Uterus (tissue), 3 donors: ENCODE measurements at regions not wholly inside any gene's neighbourhood (a gene's known extent, or its start where the extent isn't known, plus 50 kb on each side); places are given as distances from the start of the nearest gene placed in this dataset.

ENCODE experiments used
- DNase-seq, 2 donors: peaks; one replicate each; pipeline ENCODE4 v3.0.0-alpha.2; 2019 to 2020
- H3K27ac ChIP-seq, 2 donors: fragments of 200-600 bp; sonication (generic); 1 replicate in 1 of 2; 2 replicates in 1 of 2; pipeline ENCODE4 v1.5.1; 2016 to 2018
- H3K27me3 ChIP-seq, 2 donors: fragments of 200-600 bp; sonication (generic); one replicate each; pipeline ENCODE4 v1.5.1; 2018 to 2019; ENCODE audit warnings: control low read depth in 1 of 2
- H3K36me3 ChIP-seq, 2 donors: fragments of 200-600 bp; sonication (generic); one replicate each; pipeline ENCODE4 v1.5.1; 2019; ENCODE audit warnings: control low read depth in 1 of 2
- H3K4me1 ChIP-seq, 2 donors: fragments of 200-600 bp; sonication (generic); one replicate each; pipeline ENCODE4 v1.5.1; 2018 to 2019; ENCODE audit warnings: control low read depth in 1 of 2
- H3K4me3 ChIP-seq, 2 donors: fragments of 200-600 bp; sonication (generic); 1 replicate in 1 of 2; 2 replicates in 1 of 2; pipeline ENCODE4 v1.5.1; 2018 to 2019; ENCODE audit warnings: mild to moderate bottlenecking in 1 of 2
- H3K9me3 ChIP-seq, 2 donors: fragments of 200-600 bp; sonication (generic); one replicate each; pipeline ENCODE4 v1.5.1; 2019; ENCODE audit warnings: control low read depth in 1 of 2
- CTCF ChIP-seq, 4 experiments: fragments of 200-600 bp in 2 of 4; fragments of 450-650 bp in 2 of 4; sonication (generic) in 2 of 4; IDR thresholded peaks; one replicate each; pipeline ENCODE4 v1.5.1; 2016 to 2019; ENCODE audit warnings: antibody characterized with exemption in 4 of 4, mild to moderate bottlenecking in 2 of 4, moderate library complexity in 1 of 4
- POLR2A ChIP-seq, 2 donors: fragments of 450-650 bp; IDR thresholded peaks; one replicate each; pipeline ENCODE4 v1.6.1; 2016; ENCODE audit warnings: antibody characterized with exemption in 2 of 2, mild to moderate bottlenecking in 1 of 2, moderate library complexity in 1 of 2
- intact Hi-C: fragments of 100-400 bp; cut with DNase I; formaldehyde crosslinking; loops from one replicate; pipeline ENCODE4 v1.15.1; 2023; ENCODE audit warnings: low total_unique reads
- donor health status: DM: yes; HTN: yes; CAD: no.

- no peaks in the 10 kb centered on the region for H3K9me3 ChIP-seq
- intact Hi-C loops: no loop called here
- H3K27ac ChIP-seq: no peak overlapping the region
- no peaks in the 10 kb centered on the region for H3K27me3 ChIP-seq
- H3K36me3 ChIP-seq: no peaks in the 10 kb centered on the region
- H3K4me3 ChIP-seq: no peak overlapping the region
- H3K4me1 ChIP-seq: no peaks in the 10 kb centered on the region
- no peak for DNase-seq
- no peak for TF ChIP-seq CTCF (IDR thresholded peaks at IDR 0.05)
- TF ChIP-seq POLR2A (IDR thresholded peaks at IDR 0.05): no peak
These were observed 53.9 kb upstream of the FLT1 start for GRCh38 chr13:28548872-28549271.

DNA sequence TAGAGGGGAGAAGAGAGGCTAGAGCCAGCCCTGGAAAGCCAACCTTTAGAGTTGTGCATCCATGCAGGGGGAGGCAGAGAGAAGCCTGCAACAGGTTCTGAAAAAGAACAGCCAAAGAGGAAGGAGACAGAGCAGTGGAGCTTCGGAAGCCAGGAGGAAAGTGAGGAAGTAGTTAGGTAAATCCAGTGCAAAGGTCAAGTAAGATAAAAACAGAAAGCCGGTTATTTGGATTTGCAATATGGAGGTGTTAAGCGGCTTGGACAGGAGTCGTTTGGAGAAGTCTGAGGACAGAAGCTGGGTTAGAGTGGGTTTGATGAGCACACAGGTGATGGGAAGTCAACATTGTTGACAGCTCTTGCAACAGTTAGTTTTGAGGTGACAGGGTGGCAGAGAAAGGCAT is 53.5 kb upstream of the FLT1 start:
- no peak for TF ChIP-seq POLR2A (IDR thresholded peaks at IDR 0.05)
- no peak for TF ChIP-seq CTCF (IDR thresholded peaks at IDR 0.05)
- Histone ChIP-seq H3K27ac (no peak overlapping the region), H3K27me3 (no peaks in the 10 kb centered on the region), H3K4me3 (no peak overlapping the region), H3K9me3 (no peaks in the 10 kb centered on the region), H3K4me1 (no peaks in the 10 kb centered on the region), H3K36me3 (no peaks in the 10 kb centered on the region)
- no peak for DNase-seq
- intact Hi-C loops: no loop called here

DNA sequence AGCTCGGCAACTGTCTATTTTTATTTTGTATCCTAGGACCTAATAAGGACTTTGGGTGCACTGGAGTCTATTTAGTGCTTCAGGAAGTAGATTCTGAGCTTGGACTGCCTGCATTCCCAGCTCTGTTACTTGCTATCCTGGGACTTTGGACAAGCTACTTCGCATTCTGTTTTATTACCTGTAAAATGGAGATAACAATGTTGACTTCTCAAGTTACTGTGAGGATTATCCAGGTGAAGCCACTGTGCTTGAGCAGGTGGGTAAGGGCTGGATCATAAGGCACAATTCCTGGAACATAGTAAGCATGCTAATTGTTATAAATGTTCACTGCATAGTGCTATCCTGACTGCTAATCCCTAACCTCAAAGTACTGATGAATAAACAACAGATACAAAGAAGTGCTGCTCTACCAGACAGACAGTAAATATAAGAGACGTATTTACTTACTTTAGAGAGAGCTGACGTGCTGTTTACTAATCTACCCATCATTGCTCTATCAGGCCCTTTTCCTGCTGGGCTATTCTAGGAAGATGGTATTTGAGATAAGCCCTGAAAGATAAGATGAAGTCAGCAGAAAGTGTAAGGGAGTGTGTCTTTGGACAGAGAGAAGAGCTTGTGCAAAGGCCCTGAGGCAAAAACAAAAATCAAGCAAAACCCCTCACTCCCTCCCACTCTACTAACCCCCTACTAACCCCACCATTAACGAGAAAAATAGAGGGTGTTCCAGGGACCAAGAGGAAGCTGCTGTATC is 50.8 kb upstream of the FLT1 start:
- DNase-seq: no peak
- H3K4me1 ChIP-seq: no peaks in the 10 kb centered on the region

More for the DNA sequence above, 50.8 kb upstream of the FLT1 start:
- H3K4me3 ChIP-seq: no peak overlapping the region
- H3K27me3 ChIP-seq: no peaks in the 10 kb centered on the region
- no peak for TF ChIP-seq POLR2A (IDR thresholded peaks at IDR 0.05)
- TF ChIP-seq CTCF (IDR thresholded peaks at IDR 0.05): no peak
- H3K27ac ChIP-seq: no peak overlapping the region
- no peaks in the 10 kb centered on the region for H3K9me3 ChIP-seq
- intact Hi-C loops: no loop called here
- no peaks in the 10 kb centered on the region for H3K36me3 ChIP-seq
